GM12878 (cell line): ENCODE measurements at regions not wholly inside any gene's neighbourhood (a gene's known extent, or its start where the extent isn't known, plus 50 kb on each side); places are given as distances from the start of the nearest gene placed in this dataset.

Experiments used
- ATAC-seq: fragments of 200-7000 bp; cut with Tn5 transposase; 3 replicates; pipeline ENCODE4 v1.9.1; 2020; ENCODE audit warnings: mild to moderate bottlenecking, moderate library complexity
- BruUV-seq: library from RNA; stranded (reverse); fragments of 400-500 nt; replicated peaks from 2 replicates; lab custom pipeline; 2021; lab: Mats Ljungman, UMichigan
- CTCF ChIA-PET: fragments of 300-600 bp; sonication (Branson Sonifier 250); formaldehyde crosslinking; extraction: SDS; loops from one replicate; lab custom pipeline; 2021; ENCODE audit warnings: inconsistent platforms; lab: Yijun Ruan, JAX
- POLR2A ChIA-PET: fragments of 350-600 bp; formaldehyde crosslinking; extraction: SDS; loops from one replicate; lab custom pipeline; 2021; ENCODE audit warnings: inconsistent platforms; lab: Charles Lee
- RAD21 ChIA-PET: fragments of 300-600 bp; sonication (Branson Sonifier 250); formaldehyde crosslinking; loops from one replicate; lab custom pipeline; 2023; ENCODE audit warnings: antibody characterized with exemption; ENCODE audit not compliant: unreplicated experiment; lab: Charles Lee
- SMC1A ChIA-PET: fragments of 300-600 bp; sonication (Branson Sonifier 250); formaldehyde crosslinking; loops from one replicate; lab custom pipeline; 2023; ENCODE audit not compliant: unreplicated experiment, uncharacterized antibody; lab: Charles Lee
- DNase-seq: peaks from one replicate; pipeline ENCODE4 v3.0.0-alpha.2; 2011; ENCODE audit warnings: low read depth, low spot score
- FAIRE-seq: peaks from 3 replicates; lab custom pipeline; 2011; peaks lifted over from hg19 to GRCh38; lab: Jason Lieb, UNC
- H2AFZ ChIP-seq: 2 replicates; pipeline ENCODE4 v1.6.0; 2011; ENCODE audit warnings: low read depth, low read length, control low read depth; ENCODE audit not compliant: control insufficient read depth
- H3K27ac ChIP-seq: 2 replicates; pipeline ENCODE4 v1.5.1; 2011; ENCODE audit warnings: control low read depth; ENCODE audit not compliant: control insufficient read depth, insufficient read depth
- H3K27me3 ChIP-seq, 2 experiments: replicated peaks in 1 of 2; 2 replicates each; pipeline versions ENCODE4 v1.6.0 to v1.6.1; 2011; ENCODE audit warnings: low read length in 1 of 2; ENCODE audit not compliant: control insufficient read depth in 2 of 2, insufficient read depth in 2 of 2
- H3K36me3 ChIP-seq, 2 experiments: 2 replicates each; pipeline ENCODE4 v1.5.1; 2011; ENCODE audit warnings: low read length in 1 of 2; ENCODE audit not compliant: control insufficient read depth in 2 of 2, insufficient read depth in 2 of 2
- H3K4me1 ChIP-seq: 2 replicates; pipeline ENCODE4 v1.6.1; 2011; ENCODE audit warnings: mild to moderate bottlenecking, low read length, moderate library complexity, mixed read lengths; ENCODE audit not compliant: control insufficient read depth, insufficient read depth
- H3K4me2 ChIP-seq: 2 replicates; pipeline ENCODE4 v1.6.0; 2011; ENCODE audit warnings: control low read depth; ENCODE audit not compliant: control insufficient read depth, insufficient read depth
- H3K4me3 ChIP-seq: fragments of 200-600 bp; sonication (generic); 2 replicates; pipeline ENCODE4 v1.5.1; 2016
- H3K79me2 ChIP-seq: 2 replicates; pipeline ENCODE4 v1.6.0; 2011; ENCODE audit warnings: low read length; ENCODE audit not compliant: control insufficient read depth, insufficient read depth
- H3K9ac ChIP-seq: 2 replicates; pipeline ENCODE4 v1.8.0; 2011; ENCODE audit warnings: low read length, control low read depth, mixed read lengths; ENCODE audit not compliant: control insufficient read depth, insufficient read depth
- H3K9me3 ChIP-seq: replicated peaks from 3 replicates; pipeline ENCODE4 v1.5.1; 2011; ENCODE audit warnings: mild to moderate bottlenecking, low read length; ENCODE audit not compliant: control insufficient read depth, insufficient read depth
- H4K20me1 ChIP-seq: 2 replicates; pipeline ENCODE4 v1.6.0; 2011; ENCODE audit not compliant: control insufficient read depth, insufficient read depth
- GATAD2B ChIP-seq: fragments of 450-650 bp; conservative IDR thresholded peaks from 2 replicates; pipeline ENCODE4 v1.6.1; 2017; ENCODE audit warnings: low read depth, mild to moderate bottlenecking, moderate library complexity
- IKZF2 ChIP-seq, 2 experiments: fragments of 450-650 bp; IDR thresholded peaks; 2 replicates each; pipeline ENCODE4 v1.6.1; 2017; ENCODE audit warnings: mild to moderate bottlenecking in 2 of 2, moderate library complexity in 2 of 2
- MEF2A ChIP-seq: IDR thresholded peaks from 2 replicates; pipeline ENCODE4 v1.6.1; 2011; ENCODE audit warnings: low read depth, mild to moderate bottlenecking, low read length, moderate library complexity; ENCODE audit not compliant: insufficient read depth
- RB1 ChIP-seq: fragments of 450-650 bp; formaldehyde crosslinking; IDR thresholded peaks from 2 replicates; pipeline ENCODE4 v1.6.1; 2017; ENCODE audit warnings: mild to moderate bottlenecking, borderline replicate concordance
- SREBF1 ChIP-seq: IDR thresholded peaks from 2 replicates; pipeline ENCODE4 v1.6.1; 2012; ENCODE audit warnings: mild to moderate bottlenecking, low read length
- SUZ12 ChIP-seq: fragments of 200-600 bp; sonication (generic); IDR thresholded peaks from one replicate; pipeline ENCODE4 v1.6.1; 2018; ENCODE audit warnings: antibody characterized with exemption, mild to moderate bottlenecking; ENCODE audit not compliant: unreplicated experiment
- TAF1 ChIP-seq: IDR thresholded peaks from 2 replicates; pipeline ENCODE4 v1.6.1; 2011; ENCODE audit warnings: mild to moderate bottlenecking, low read depth, low read length, borderline replicate concordance
- TCF3 ChIP-seq: IDR thresholded peaks from 2 replicates; pipeline ENCODE4 v1.6.1; 2012; ENCODE audit warnings: low read depth, mild to moderate bottlenecking, low read length, borderline replicate concordance; ENCODE audit not compliant: insufficient read depth
- ZNF24 ChIP-seq: fragments of 450-650 bp; IDR thresholded peaks from 2 replicates; pipeline ENCODE4 v1.6.1; 2017; ENCODE audit warnings: antibody characterized with exemption, mild to moderate bottlenecking
- WGBS: methylation state at CpG from one replicate; pipeline ENCODE4 v1.1.6; 2016; ENCODE audit warnings: low lambda C conversion rate; ENCODE audit not compliant: insufficient replicate concordance, insufficient coverage; ENCODE audit errors: missing lambda C conversion rate; 5-methylcytosine and 5-hydroxymethylcytosine counted together
- in situ Hi-C: fragments of 300-500 bp; cut with MboI; formaldehyde crosslinking; loops from 9 replicates; pipeline ENCODE4 v1.14.3; 2018; ENCODE audit warnings: mixed read lengths
- intact Hi-C: fragments of 100-400 bp; cut with micrococcal nuclease; formaldehyde crosslinking; loops from one replicate; pipeline ENCODE4 v1.14.2; 2022; ENCODE audit not compliant: unreplicated experiment
- TF ChIP-seq, protein P1 (sequence below): fragments of 450-650 bp; IDR thresholded peaks from 2 replicates; pipeline ENCODE4 v1.6.1; 2016; ENCODE audit warnings: mild to moderate bottlenecking
- TF ChIP-seq, protein P2 (sequence below): fragments of 150-350 bp; IDR thresholded peaks from 2 replicates; pipeline ENCODE4 v1.6.1; 2016; ENCODE audit warnings: low read depth, low read length
- TF ChIP-seq, protein P3 (sequence below): IDR thresholded peaks from 2 replicates; pipeline ENCODE4 v1.6.1; 2012; ENCODE audit warnings: low read depth, low read length, improper control_type of control experiment

DNA sequence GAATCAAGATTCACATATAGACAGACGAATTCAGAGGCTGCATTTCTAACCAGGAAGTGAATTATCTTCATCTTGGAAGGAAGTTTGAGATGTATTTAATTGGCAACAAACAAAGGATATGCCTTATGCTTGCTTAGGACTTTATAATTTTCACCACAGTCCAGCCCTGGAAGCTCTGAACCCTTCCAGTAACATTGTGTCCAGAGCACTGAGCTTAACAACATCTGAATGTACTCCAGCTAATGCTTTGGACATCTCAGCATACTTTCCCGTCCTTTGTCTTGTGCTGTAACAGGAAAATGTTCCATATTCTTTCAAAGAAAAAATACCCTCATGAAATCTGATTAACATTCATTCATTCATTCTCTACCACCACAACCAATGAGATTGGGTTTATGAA is 136.3 kb upstream of the SPATS2L start:
- 11% methylated on average over 2 of the region's 2 CpGs for WGBS
- ChIA-PET RAD21 (no interaction called here), POLR2A (no interaction called here), SMC1A (interaction anchor here (1.3 kb wide), 1 partner anchor 67 kb away, joined by 3 read pairs; no protein-coding TSS in a partner anchor), CTCF (no interaction called here)
- H3K27me3 ChIP-seq = no peaks in the 10 kb centered on the region
- intact Hi-C loops (no loop called here), in situ Hi-C loops (no loop called here)
- H3K9me3 ChIP-seq = peaks cover 3% of the 10 kb centered on the region; the same call in 1 of the 3 replicates
- no peaks in the 10 kb centered on the region for H3K79me2 ChIP-seq
- no peaks in the 10 kb centered on the region for H3K4me1 ChIP-seq
- no peak overlapping the region for H3K27ac ChIP-seq
- no peak for FAIRE-seq
- H3K9ac ChIP-seq = no peak overlapping the region
- no peak overlapping the region for H2AFZ ChIP-seq
- no peak overlapping the region for H3K4me2 ChIP-seq
- no peak for TF ChIP-seq TCF3
- DNase-seq = no peak
- ATAC-seq = no peak
- no peak overlapping the region for H3K4me3 ChIP-seq
- H4K20me1 ChIP-seq = no peaks in the 10 kb centered on the region
- H3K36me3 ChIP-seq = no peaks in the 10 kb centered on the region
- no TSS peak for BruUV-seq

DNA sequence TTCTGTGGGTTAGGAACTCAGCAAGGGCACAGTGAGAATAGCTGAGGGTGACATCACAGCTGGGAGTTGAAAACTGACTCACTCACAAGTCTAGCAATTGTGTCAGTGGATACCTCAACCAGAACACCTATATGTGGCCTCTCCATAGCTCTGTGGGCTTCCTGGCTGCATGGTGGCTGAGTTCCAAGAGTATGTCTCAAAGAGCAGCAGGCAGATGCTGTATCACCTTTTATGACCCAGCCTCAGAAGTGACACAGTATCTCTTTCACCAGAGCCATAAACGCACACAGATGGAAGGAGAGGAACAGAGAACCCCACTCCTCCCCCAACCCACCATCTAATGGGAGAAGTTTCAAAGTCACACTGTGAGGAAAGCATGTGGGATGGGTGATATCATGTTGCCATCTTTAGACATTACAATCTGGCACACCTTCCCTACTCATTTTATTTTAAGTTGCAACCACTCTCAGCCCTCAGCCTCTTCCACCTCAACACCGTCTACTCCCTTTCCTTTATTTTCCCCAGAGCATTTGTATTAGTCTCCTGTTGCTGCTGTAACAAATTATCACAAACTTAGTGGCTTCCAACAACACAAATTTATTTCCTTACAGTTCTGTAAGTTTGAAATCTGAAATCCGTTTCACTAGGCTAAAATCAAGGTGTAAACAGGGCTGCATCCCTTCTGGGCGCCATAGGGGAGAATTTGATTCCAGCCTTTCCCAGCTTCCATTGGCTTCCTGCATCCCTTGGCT is 134.6 kb upstream of the SPATS2L start:
- no peak for FAIRE-seq
- Histone ChIP-seq H3K79me2 (no peaks in the 10 kb centered on the region), H3K36me3 (no peaks in the 10 kb centered on the region), H3K4me2 (no peak overlapping the region), H2AFZ (no peak overlapping the region), H3K9me3 (no peaks in the 10 kb centered on the region), H3K4me3 (no peak overlapping the region), H3K27ac (no peak overlapping the region), H3K4me1 (no peaks in the 10 kb centered on the region), H3K9ac (no peak overlapping the region), H3K27me3 (no peaks in the 10 kb centered on the region), H4K20me1 (no peaks in the 10 kb centered on the region)
- in situ Hi-C loops (no loop called here), intact Hi-C loops (no loop called here)
- SMC1A ChIA-PET = no interaction called here
- BruUV-seq = no TSS peak
- no peak for ATAC-seq
- POLR2A ChIA-PET = no interaction called here
- no peak for DNase-seq
- RAD21 ChIA-PET = no interaction called here
- WGBS = 25% methylated on average over 4 of the region's 4 CpGs
- CTCF ChIA-PET = no interaction called here
- TF ChIP-seq IKZF2 (IDR thresholded peaks at IDR 0.05) (no peak), MEF2A (no peak), SREBF1 (no peak), TAF1 (no peak), SUZ12 (no peak), ZNF24 (no peak), GATAD2B (no peak), RB1 (no peak)
- TF ChIP-seq, protein P1, sequence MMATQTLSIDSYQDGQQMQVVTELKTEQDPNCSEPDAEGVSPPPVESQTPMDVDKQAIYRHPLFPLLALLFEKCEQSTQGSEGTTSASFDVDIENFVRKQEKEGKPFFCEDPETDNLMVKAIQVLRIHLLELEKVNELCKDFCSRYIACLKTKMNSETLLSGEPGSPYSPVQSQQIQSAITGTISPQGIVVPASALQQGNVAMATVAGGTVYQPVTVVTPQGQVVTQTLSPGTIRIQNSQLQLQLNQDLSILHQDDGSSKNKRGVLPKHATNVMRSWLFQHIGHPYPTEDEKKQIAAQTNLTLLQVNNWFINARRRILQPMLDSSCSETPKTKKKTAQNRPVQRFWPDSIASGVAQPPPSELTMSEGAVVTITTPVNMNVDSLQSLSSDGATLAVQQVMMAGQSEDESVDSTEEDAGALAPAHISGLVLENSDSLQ = no peak
- TF ChIP-seq, protein P2, sequence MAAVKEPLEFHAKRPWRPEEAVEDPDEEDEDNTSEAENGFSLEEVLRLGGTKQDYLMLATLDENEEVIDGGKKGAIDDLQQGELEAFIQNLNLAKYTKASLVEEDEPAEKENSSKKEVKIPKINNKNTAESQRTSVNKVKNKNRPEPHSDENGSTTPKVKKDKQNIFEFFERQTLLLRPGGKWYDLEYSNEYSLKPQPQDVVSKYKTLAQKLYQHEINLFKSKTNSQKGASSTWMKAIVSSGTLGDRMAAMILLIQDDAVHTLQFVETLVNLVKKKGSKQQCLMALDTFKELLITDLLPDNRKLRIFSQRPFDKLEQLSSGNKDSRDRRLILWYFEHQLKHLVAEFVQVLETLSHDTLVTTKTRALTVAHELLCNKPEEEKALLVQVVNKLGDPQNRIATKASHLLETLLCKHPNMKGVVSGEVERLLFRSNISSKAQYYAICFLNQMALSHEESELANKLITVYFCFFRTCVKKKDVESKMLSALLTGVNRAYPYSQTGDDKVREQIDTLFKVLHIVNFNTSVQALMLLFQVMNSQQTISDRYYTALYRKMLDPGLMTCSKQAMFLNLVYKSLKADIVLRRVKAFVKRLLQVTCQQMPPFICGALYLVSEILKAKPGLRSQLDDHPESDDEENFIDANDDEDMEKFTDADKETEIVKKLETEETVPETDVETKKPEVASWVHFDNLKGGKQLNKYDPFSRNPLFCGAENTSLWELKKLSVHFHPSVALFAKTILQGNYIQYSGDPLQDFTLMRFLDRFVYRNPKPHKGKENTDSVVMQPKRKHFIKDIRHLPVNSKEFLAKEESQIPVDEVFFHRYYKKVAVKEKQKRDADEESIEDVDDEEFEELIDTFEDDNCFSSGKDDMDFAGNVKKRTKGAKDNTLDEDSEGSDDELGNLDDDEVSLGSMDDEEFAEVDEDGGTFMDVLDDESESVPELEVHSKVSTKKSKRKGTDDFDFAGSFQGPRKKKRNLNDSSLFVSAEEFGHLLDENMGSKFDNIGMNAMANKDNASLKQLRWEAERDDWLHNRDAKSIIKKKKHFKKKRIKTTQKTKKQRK = no peak
- TF ChIP-seq, protein P3, sequence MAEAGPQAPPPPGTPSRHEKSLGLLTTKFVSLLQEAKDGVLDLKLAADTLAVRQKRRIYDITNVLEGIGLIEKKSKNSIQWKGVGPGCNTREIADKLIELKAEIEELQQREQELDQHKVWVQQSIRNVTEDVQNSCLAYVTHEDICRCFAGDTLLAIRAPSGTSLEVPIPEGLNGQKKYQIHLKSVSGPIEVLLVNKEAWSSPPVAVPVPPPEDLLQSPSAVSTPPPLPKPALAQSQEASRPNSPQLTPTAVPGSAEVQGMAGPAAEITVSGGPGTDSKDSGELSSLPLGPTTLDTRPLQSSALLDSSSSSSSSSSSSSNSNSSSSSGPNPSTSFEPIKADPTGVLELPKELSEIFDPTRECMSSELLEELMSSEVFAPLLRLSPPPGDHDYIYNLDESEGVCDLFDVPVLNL = no peak
